Liver (tissue), 8 donors: ENCODE measurements at regions not wholly inside any gene's neighbourhood (a gene's known extent, or its start where the extent isn't known, plus 50 kb on each side); places are given as distances from the start of the nearest gene placed in this dataset.

ENCODE experiments used
- DNase-seq: peaks from one replicate; pipeline ENCODE4 v3.0.0-alpha.2; 2017; ENCODE audit warnings: low spot score
- H3K27ac ChIP-seq, 2 donors: one replicate each; pipeline ENCODE4 v1.7.0; 2013; ENCODE audit warnings: inconsistent platforms in 2 of 2, low read length in 2 of 2, control low read depth in 1 of 2, low read depth in 1 of 2, mild to moderate bottlenecking in 1 of 2
- H3K27me3 ChIP-seq, 4 donors: one replicate each; pipeline versions ENCODE4 v1.6.1 to v1.7.0; 2013; ENCODE audit warnings: low read length in 3 of 4, inconsistent platforms in 1 of 4, mild to moderate bottlenecking in 1 of 4, moderate library complexity in 1 of 4; ENCODE audit not compliant: control insufficient read depth in 4 of 4, insufficient read depth in 4 of 4
- H3K36me3 ChIP-seq, 4 donors: one replicate each; pipeline versions ENCODE4 v1.6.1 to v1.7.0; 2013; ENCODE audit warnings: low read length in 3 of 4, mild to moderate bottlenecking in 3 of 4, low read depth in 1 of 4, moderate library complexity in 1 of 4; ENCODE audit not compliant: control insufficient read depth in 4 of 4, insufficient read depth in 3 of 4
- H3K4me1 ChIP-seq, 4 donors: one replicate each; pipeline versions ENCODE4 v1.6.1 to v1.7.0; 2013; ENCODE audit warnings: low read length in 3 of 4, mild to moderate bottlenecking in 3 of 4, moderate library complexity in 1 of 4; ENCODE audit not compliant: control insufficient read depth in 4 of 4, insufficient read depth in 4 of 4
- H3K4me3 ChIP-seq, 3 donors: one replicate each; pipeline versions ENCODE4 v1.6.1 to v1.7.0; 2013; ENCODE audit warnings: low read length in 3 of 3, control low read depth in 1 of 3, low read depth in 1 of 3, mild to moderate bottlenecking in 1 of 3
- H3K9ac ChIP-seq, 2 donors: one replicate each; pipeline ENCODE4 v1.7.0; 2013; ENCODE audit warnings: low read length in 2 of 2, mild to moderate bottlenecking in 2 of 2, moderate library complexity in 2 of 2, control low read depth in 1 of 2, low read depth in 1 of 2
- H3K9me3 ChIP-seq, 4 donors: one replicate each; pipeline versions ENCODE4 v1.6.1 to v1.7.0; 2013; ENCODE audit warnings: low read length in 3 of 4; ENCODE audit not compliant: control insufficient read depth in 4 of 4
- FOXA1 ChIP-seq: IDR thresholded peaks from 2 replicates; pipeline ENCODE4 v1.6.1; 2016; ENCODE audit warnings: antibody characterized with exemption
- FOXA2 ChIP-seq: IDR thresholded peaks from 2 replicates; pipeline ENCODE4 v1.6.1; 2016; ENCODE audit warnings: antibody characterized with exemption
- GABPA ChIP-seq, 2 donors: IDR thresholded peaks in 1 of 2; conservative IDR thresholded peaks in 1 of 2; 2 replicates each; pipeline ENCODE4 v1.6.1; 2016; ENCODE audit warnings: antibody characterized with exemption in 2 of 2, mild to moderate bottlenecking in 1 of 2, moderate library complexity in 1 of 2
- HNF4A ChIP-seq, 2 donors: conservative IDR thresholded peaks; 2 replicates each; pipeline ENCODE4 v1.6.1; 2016; ENCODE audit warnings: antibody characterized with exemption in 2 of 2, mild to moderate bottlenecking in 2 of 2
- HNF4G ChIP-seq: IDR thresholded peaks from 2 replicates; pipeline ENCODE4 v1.6.1; 2016; ENCODE audit warnings: antibody characterized with exemption
- JUND ChIP-seq, 2 donors: IDR thresholded peaks; 2 replicates each; pipeline ENCODE4 v1.6.1; 2016; ENCODE audit warnings: antibody characterized with exemption in 2 of 2
- NR2F2 ChIP-seq: IDR thresholded peaks from 2 replicates; pipeline ENCODE4 v1.6.1; 2016; ENCODE audit warnings: antibody characterized with exemption
- RAD21 ChIP-seq, 2 donors: IDR thresholded peaks; 2 replicates each; pipeline ENCODE4 v1.6.1; 2016; ENCODE audit warnings: antibody characterized with exemption in 2 of 2, mild to moderate bottlenecking in 2 of 2
- RXRA ChIP-seq, 2 donors: IDR thresholded peaks; 2 replicates each; pipeline ENCODE4 v1.6.1; 2017 to 2018; ENCODE audit warnings: antibody characterized with exemption in 2 of 2, mild to moderate bottlenecking in 1 of 2
- SP1 ChIP-seq: IDR thresholded peaks from 2 replicates; pipeline ENCODE4 v1.6.1; 2018; ENCODE audit warnings: antibody characterized with exemption, mild to moderate bottlenecking
- TAF1 ChIP-seq: conservative IDR thresholded peaks from 2 replicates; pipeline ENCODE4 v1.6.1; 2016; ENCODE audit warnings: antibody characterized with exemption, mild to moderate bottlenecking
- YY1 ChIP-seq: IDR thresholded peaks from 2 replicates; pipeline ENCODE4 v1.6.1; 2016; ENCODE audit warnings: antibody characterized with exemption, mild to moderate bottlenecking
- WGBS: extraction: QIAGEN DNeasy Blood & Tissue Kit; methylation state at CpG from one replicate; pipeline ENCODE4 v1.1.7; 2013; 5-methylcytosine and 5-hydroxymethylcytosine counted together
- TF ChIP-seq, protein P1 (sequence below): IDR thresholded peaks from 2 replicates; pipeline ENCODE4 v1.6.1; 2016; ENCODE audit warnings: antibody characterized with exemption
- TF ChIP-seq, protein P2 (sequence below): IDR thresholded peaks from 2 replicates; pipeline ENCODE4 v1.6.1; 2016; ENCODE audit warnings: antibody characterized with exemption
- TF ChIP-seq, protein P3 (sequence below): IDR thresholded peaks from 2 replicates; pipeline ENCODE4 v1.6.1; 2016; ENCODE audit warnings: antibody characterized with exemption, mild to moderate bottlenecking
- TF ChIP-seq, protein P4 (sequence below): fragments of 150-350 bp; IDR thresholded peaks from 2 replicates; pipeline ENCODE4 v1.5.1; 2017; ENCODE audit warnings: improper control_type of control experiment, low read depth, low read length; ENCODE audit not compliant: missing input control
- donor health status: healthy.
- donor health status: healthy.
- donor health status: healthy.
- donor health status: healthy.
- donor health status: healthy.

DNA sequence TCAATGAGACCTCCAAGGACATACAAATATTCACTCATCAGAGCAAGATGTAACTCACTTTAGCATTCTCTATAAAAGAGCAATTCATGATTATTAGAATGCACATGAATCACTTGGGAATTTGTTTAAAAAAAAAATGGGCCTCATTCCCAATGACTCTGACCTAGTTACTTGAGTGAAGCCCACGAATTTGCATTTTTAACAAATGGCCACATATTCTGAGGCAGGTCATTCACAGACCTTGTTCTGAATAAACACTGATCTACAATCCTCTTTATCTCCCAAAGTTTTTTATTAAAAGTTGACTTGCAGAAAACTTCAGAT, 255.1 kb upstream of the VEGFC start:
- H3K9me3 ChIP-seq: no peaks in the 10 kb centered on the region
- WGBS: 0% methylated on average over 1 of the region's 1 CpG
- no peak overlapping the region for H3K4me3 ChIP-seq
- H3K27me3 ChIP-seq: no peaks in the 10 kb centered on the region
- no peak overlapping the region for H3K27ac ChIP-seq
- no peaks in the 10 kb centered on the region for H3K36me3 ChIP-seq
- TF ChIP-seq HNF4A (conservative IDR thresholded peaks at IDR 0.05) (no peak), RAD21 (IDR thresholded peaks at IDR 0.05) (no peak), NR2F2 (no peak), FOXA2 (no peak), HNF4G (no peak), TAF1 (no peak), SP1 (no peak)
- TF ChIP-seq, protein P1, sequence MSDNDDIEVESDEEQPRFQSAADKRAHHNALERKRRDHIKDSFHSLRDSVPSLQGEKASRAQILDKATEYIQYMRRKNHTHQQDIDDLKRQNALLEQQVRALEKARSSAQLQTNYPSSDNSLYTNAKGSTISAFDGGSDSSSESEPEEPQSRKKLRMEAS: no peak
- TF ChIP-seq, protein P2, sequence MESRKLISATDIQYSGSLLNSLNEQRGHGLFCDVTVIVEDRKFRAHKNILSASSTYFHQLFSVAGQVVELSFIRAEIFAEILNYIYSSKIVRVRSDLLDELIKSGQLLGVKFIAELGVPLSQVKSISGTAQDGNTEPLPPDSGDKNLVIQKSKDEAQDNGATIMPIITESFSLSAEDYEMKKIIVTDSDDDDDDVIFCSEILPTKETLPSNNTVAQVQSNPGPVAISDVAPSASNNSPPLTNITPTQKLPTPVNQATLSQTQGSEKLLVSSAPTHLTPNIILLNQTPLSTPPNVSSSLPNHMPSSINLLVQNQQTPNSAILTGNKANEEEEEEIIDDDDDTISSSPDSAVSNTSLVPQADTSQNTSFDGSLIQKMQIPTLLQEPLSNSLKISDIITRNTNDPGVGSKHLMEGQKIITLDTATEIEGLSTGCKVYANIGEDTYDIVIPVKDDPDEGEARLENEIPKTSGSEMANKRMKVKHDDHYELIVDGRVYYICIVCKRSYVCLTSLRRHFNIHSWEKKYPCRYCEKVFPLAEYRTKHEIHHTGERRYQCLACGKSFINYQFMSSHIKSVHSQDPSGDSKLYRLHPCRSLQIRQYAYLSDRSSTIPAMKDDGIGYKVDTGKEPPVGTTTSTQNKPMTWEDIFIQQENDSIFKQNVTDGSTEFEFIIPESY: no peak
- no peak overlapping the region for H3K9ac ChIP-seq
- no peak for DNase-seq
- no peaks in the 10 kb centered on the region for H3K4me1 ChIP-seq

DNA sequence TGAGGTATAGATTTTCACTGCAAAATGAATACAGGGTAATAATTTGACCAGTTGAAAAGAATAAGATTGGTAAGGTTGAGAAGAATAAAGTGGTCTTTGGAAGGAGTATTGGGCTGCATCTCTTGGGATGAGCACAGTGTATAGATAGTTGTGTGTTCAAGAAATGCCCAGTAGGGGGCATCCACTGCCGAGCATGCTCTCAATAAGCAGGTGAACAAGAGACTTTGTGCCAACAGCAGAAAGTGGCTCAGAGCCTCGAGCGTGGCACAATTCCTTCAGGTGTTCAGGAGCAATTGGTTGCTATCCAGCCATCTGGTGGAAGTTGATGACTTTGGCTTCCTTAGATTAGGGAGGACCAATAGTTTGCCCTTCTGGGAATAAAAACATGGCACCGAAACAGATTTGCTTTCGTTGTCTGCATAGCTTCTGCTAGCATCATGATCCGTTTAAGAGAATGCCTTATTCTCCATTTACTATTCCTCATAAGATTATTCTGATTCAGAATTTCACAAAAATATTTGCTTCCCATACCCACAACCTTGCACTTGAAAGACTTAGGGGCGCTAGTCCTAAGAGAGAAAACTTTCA, 258.1 kb upstream of the NEIL3 start:
- H3K4me1 ChIP-seq: no peaks in the 10 kb centered on the region
- WGBS: 65% methylated on average over 7 of the region's 7 CpGs
- DNase-seq: no peak
- TF ChIP-seq, protein P3, sequence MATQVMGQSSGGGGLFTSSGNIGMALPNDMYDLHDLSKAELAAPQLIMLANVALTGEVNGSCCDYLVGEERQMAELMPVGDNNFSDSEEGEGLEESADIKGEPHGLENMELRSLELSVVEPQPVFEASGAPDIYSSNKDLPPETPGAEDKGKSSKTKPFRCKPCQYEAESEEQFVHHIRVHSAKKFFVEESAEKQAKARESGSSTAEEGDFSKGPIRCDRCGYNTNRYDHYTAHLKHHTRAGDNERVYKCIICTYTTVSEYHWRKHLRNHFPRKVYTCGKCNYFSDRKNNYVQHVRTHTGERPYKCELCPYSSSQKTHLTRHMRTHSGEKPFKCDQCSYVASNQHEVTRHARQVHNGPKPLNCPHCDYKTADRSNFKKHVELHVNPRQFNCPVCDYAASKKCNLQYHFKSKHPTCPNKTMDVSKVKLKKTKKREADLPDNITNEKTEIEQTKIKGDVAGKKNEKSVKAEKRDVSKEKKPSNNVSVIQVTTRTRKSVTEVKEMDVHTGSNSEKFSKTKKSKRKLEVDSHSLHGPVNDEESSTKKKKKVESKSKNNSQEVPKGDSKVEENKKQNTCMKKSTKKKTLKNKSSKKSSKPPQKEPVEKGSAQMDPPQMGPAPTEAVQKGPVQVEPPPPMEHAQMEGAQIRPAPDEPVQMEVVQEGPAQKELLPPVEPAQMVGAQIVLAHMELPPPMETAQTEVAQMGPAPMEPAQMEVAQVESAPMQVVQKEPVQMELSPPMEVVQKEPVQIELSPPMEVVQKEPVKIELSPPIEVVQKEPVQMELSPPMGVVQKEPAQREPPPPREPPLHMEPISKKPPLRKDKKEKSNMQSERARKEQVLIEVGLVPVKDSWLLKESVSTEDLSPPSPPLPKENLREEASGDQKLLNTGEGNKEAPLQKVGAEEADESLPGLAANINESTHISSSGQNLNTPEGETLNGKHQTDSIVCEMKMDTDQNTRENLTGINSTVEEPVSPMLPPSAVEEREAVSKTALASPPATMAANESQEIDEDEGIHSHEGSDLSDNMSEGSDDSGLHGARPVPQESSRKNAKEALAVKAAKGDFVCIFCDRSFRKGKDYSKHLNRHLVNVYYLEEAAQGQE: no peak
- peak; percentile 20 to 60 for TF ChIP-seq RAD21 (IDR thresholded peaks at IDR 0.05)
- no peak overlapping the region for H3K27ac ChIP-seq
- H3K9me3 ChIP-seq: no peaks in the 10 kb centered on the region
- H3K4me3 ChIP-seq: no peak overlapping the region
- no peaks in the 10 kb centered on the region for H3K36me3 ChIP-seq
- no peak overlapping the region for H3K9ac ChIP-seq
- no peaks in the 10 kb centered on the region for H3K27me3 ChIP-seq

DNA sequence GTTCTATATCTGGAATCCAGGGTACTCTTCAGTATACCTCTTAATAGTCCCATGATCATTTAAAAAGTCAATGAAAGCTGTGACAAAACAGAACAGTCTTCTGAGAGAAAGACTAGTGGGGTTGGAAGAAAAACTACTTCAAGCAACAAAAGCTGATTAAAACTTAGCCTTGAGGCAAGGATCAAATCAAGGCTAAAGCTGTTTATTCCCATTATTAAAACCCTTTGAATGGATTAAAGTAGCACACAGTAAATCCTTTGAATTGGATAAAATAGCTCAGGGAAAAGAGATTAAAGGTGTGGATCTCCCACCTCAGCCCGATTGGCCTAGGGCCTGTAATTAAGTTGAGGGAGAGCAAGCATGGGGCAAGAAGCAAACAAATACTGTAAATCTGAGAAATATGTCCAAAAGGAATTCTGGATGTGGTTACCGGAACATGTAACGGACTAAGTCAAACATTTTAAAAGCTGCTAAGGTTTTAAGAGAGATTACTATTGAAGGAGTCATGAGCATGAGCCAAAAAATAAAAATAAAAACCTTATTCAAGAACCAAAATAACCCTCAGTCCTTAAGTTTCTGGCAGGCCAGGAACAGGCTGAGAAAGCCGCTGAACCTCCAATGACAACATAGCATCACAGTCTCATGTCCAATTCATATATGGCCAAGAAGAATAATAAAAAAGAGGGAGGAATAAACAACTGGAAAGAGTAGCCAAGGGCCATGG, 257.3 kb upstream of the NEIL3 start:
- Histone ChIP-seq H3K9me3 (no peaks in the 10 kb centered on the region), H3K4me3 (no peak overlapping the region), H3K27ac (no peak overlapping the region), H3K36me3 (no peaks in the 10 kb centered on the region), H3K4me1 (no peaks in the 10 kb centered on the region), H3K27me3 (no peaks in the 10 kb centered on the region), H3K9ac (no peak overlapping the region)
- DNase-seq: no peak
- WGBS: 86% methylated on average over 4 of the region's 4 CpGs
- TF ChIP-seq RXRA (IDR thresholded peaks at IDR 0.05) (no peak), JUND (IDR thresholded peaks at IDR 0.05) (no peak), RAD21 (IDR thresholded peaks at IDR 0.05) (no peak), NR2F2 (no peak), HNF4A (conservative IDR thresholded peaks at IDR 0.05) (no peak), GABPA (IDR thresholded peaks at IDR 0.05 in 1 of 2, conservative IDR thresholded peaks at IDR 0.05 in 1 of 2) (no peak), YY1 (no peak), HNF4G (no peak), FOXA1 (no peak)
- TF ChIP-seq, protein P2: no peak
- TF ChIP-seq, protein P1: no peak
- TF ChIP-seq, protein P4, sequence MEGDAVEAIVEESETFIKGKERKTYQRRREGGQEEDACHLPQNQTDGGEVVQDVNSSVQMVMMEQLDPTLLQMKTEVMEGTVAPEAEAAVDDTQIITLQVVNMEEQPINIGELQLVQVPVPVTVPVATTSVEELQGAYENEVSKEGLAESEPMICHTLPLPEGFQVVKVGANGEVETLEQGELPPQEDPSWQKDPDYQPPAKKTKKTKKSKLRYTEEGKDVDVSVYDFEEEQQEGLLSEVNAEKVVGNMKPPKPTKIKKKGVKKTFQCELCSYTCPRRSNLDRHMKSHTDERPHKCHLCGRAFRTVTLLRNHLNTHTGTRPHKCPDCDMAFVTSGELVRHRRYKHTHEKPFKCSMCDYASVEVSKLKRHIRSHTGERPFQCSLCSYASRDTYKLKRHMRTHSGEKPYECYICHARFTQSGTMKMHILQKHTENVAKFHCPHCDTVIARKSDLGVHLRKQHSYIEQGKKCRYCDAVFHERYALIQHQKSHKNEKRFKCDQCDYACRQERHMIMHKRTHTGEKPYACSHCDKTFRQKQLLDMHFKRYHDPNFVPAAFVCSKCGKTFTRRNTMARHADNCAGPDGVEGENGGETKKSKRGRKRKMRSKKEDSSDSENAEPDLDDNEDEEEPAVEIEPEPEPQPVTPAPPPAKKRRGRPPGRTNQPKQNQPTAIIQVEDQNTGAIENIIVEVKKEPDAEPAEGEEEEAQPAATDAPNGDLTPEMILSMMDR: no peak
